ENCODE measurements at regions not wholly inside any gene's neighbourhood (a gene's known extent, or its start where the extent isn't known, plus 50 kb on each side); places are given as distances from the start of the nearest gene placed in this dataset.
"Not testable (repeated sequence)": the region's sequence is repeated elsewhere in the genome, so short reads cannot be mapped to it uniquely, and the experiment has no call there.

- DNase-seq, result no peak
Measured at GRCh38 chr9:135299239-135299590, 180.4 kb upstream of the PPP1R26 start.

GRCh38 chr9:135299651-135300345 lies 179.8 kb upstream of the PPP1R26 start:
- DNase-seq, result no peak

GRCh38 chr9:135300346-135301141 lies 179.0 kb upstream of the PPP1R26 start:
- DNase-seq, result no peak

- no peak for DNase-seq
Measured at GRCh38 chr9:135301271-135302263, 178.0 kb upstream of the PPP1R26 start.

- DNase-seq, result no peak
Measured at GRCh38 chr9:135302329-135303279, 177.0 kb upstream of the PPP1R26 start.

GRCh38 chr9:135303280-135303647 lies 176.3 kb upstream of the PPP1R26 start:
- no peak for DNase-seq

- no peak for DNase-seq
Measured at GRCh38 chr9:135303865-135304499, 175.6 kb upstream of the PPP1R26 start.

GRCh38 chr9:135304886-135305285 lies 174.7 kb upstream of the PPP1R26 start:
- no peak for DNase-seq

GRCh38 chr9:135305546-135306180 lies 173.9 kb upstream of the PPP1R26 start:
- no peak for DNase-seq

- no peak for DNase-seq
Measured at GRCh38 chr9:135306699-135307098, 172.9 kb upstream of the PPP1R26 start.

GRCh38 chr9:135307300-135307699 lies 172.3 kb upstream of the PPP1R26 start:
- no peak for DNase-seq

- DNase-seq, result not testable (repeated sequence)
Measured at GRCh38 chr9:135307919-135308318, 171.7 kb upstream of the PPP1R26 start.

- DNase-seq, result no peak
Measured at GRCh38 chr9:135308821-135309762, 170.5 kb upstream of the PPP1R26 start.

GRCh38 chr9:135309763-135310125 lies 169.8 kb upstream of the PPP1R26 start:
- DNase-seq, result no peak

- DNase-seq, result no peak
Measured at GRCh38 chr9:135310134-135310533, 169.4 kb upstream of the PPP1R26 start.

- DNase-seq, result no peak
Measured at GRCh38 chr9:135315572-135315971, 164.0 kb upstream of the PPP1R26 start.

GRCh38 chr9:135320331-135320730 lies 159.3 kb upstream of the PPP1R26 start:
- no peak for DNase-seq

GRCh38 chr9:135320943-135321342 lies 158.6 kb upstream of the PPP1R26 start:
- DNase-seq, result no peak

- no peak for DNase-seq
Measured at GRCh38 chr9:135321580-135321979, 158.0 kb upstream of the PPP1R26 start.

- DNase-seq, result no peak
Measured at GRCh38 chr9:135324329-135324728, 155.3 kb upstream of the PPP1R26 start.

All from activated gamma-delta T cell treated with Interleukin-2 at 50 U/mL for 16 hours (primary cell).